Lower leg skin (tissue), 4 donors: ENCODE measurements at regions not wholly inside any gene's neighbourhood (a gene's known extent, or its start where the extent isn't known, plus 50 kb on each side); places are given as distances from the start of the nearest gene placed in this dataset.

Experiments used
- DNase-seq, 2 donors: peaks; one replicate each; pipeline ENCODE4 v3.0.0-alpha.2; 2019; ENCODE audit warnings: low spot score in 2 of 2
- H3K4me3 ChIP-seq: fragments of 200-600 bp; sonication (generic); 2 replicates; pipeline ENCODE4 v1.5.1; 2017; ENCODE audit warnings: mild to moderate bottlenecking, low read depth; ENCODE audit not compliant: poor library complexity, severe bottlenecking
- POLR2A ChIP-seq, 2 donors: fragments of 450-650 bp; IDR thresholded peaks; one replicate each; pipeline ENCODE4 v1.6.1; 2016 to 2017; ENCODE audit warnings: antibody characterized with exemption in 2 of 2, mild to moderate bottlenecking in 1 of 2, moderate library complexity in 1 of 2
- WGBS, 2 donors: methylation state at CpG; one replicate each; pipeline ENCODE4 v1.1.5; 2018; 5-methylcytosine and 5-hydroxymethylcytosine counted together
- intact Hi-C: fragments of 100-400 bp; cut with DNase I; formaldehyde crosslinking; loops from one replicate; pipeline ENCODE4 v1.15.0; 2023; ENCODE audit warnings: low total_unique reads
- TF ChIP-seq, protein P1 (sequence below), 3 donors: fragments of 450-650 bp; IDR thresholded peaks; one replicate each; pipeline ENCODE4 v1.5.1; 2016; ENCODE audit warnings: antibody characterized with exemption in 3 of 3, mild to moderate bottlenecking in 3 of 3, moderate library complexity in 2 of 3

DNA sequence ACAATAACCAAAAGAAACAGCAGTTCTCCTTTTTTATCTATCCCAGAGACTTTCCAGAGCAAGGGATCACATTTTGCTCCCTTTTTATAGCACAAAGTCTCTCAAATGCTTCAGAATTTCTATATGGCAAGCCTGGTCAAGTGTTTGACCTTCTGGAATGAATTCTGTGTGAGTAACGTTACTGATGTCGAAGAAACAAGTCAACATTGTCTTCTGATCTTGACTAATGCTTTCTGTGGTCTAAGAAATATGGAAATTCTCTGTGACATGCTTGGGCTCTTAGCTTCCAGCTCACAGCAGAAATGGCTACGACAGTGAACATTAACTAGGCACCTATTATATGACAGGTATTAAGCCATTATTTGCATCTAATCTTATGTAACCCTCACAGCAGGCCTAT lies 411.7 kb downstream of the CADM1 start:
- no peak for DNase-seq
- intact Hi-C loops = no loop called here
- no peak for TF ChIP-seq POLR2A (IDR thresholded peaks at IDR 0.05)
- TF ChIP-seq, protein P1, sequence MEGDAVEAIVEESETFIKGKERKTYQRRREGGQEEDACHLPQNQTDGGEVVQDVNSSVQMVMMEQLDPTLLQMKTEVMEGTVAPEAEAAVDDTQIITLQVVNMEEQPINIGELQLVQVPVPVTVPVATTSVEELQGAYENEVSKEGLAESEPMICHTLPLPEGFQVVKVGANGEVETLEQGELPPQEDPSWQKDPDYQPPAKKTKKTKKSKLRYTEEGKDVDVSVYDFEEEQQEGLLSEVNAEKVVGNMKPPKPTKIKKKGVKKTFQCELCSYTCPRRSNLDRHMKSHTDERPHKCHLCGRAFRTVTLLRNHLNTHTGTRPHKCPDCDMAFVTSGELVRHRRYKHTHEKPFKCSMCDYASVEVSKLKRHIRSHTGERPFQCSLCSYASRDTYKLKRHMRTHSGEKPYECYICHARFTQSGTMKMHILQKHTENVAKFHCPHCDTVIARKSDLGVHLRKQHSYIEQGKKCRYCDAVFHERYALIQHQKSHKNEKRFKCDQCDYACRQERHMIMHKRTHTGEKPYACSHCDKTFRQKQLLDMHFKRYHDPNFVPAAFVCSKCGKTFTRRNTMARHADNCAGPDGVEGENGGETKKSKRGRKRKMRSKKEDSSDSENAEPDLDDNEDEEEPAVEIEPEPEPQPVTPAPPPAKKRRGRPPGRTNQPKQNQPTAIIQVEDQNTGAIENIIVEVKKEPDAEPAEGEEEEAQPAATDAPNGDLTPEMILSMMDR (IDR thresholded peaks at IDR 0.05) = no peak
- 55 to 60% methylated on average over 3 of the region's 3 CpGs for WGBS, 2 donors
- H3K4me3 ChIP-seq = no peak overlapping the region

DNA sequence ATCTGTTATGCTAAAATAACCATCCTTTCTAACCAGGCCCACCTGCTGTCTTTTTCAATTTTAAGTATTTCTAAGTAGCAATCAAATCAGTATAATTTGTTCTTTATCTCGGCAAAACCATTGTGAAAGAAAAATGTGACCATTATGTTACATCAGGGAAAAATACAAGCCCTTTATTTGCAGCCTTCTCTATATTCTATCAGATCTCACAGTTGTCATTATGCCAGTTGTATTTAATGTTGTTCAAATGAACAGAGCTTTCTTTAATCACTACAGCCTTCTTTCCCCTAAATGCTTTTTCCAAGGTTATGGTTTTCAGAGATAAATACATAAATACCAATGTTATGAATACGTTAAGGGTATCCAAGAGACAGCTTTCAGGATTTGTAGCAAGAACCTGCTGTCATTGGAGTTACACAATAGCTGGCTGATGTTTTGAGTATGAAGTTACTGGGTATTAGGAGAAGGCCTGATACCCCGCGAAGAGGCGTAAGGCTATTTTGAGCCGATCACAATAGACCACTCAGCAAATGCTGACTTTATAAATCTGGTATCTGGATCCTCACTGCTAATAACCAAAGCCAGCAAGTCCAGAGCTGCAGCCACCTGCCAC lies 406.3 kb downstream of the CADM1 start:
- no peak overlapping the region for H3K4me3 ChIP-seq
- no peak for TF ChIP-seq POLR2A (IDR thresholded peaks at IDR 0.05)
- TF ChIP-seq, protein P1 (IDR thresholded peaks at IDR 0.05) = no peak
- intact Hi-C loops = no loop called here
- WGBS, 2 donors = 71 to 75% methylated on average over 6 of the region's 6 CpGs
- DNase-seq = no peak

DNA sequence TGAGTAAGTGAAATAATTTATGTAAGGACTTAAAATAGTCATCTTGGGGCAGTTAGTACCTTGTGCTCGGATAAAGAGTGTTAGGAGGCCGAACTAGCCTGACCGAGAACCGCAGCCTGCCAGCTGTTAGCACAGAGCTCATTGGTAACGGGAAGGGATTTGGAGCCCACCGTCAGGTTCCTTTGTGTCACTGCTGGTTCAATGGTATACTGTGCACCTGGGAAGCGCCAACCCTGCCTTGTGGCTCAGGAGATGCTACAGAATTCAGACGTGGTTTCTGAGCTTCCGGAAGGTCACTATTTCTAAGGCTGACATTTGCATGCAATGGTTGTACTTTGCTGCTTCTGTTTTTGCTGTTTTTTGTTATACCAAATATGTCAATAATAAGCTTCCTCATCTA lies 403.5 kb downstream of the CADM1 start:
- DNase-seq = no peak
- intact Hi-C loops = no loop called here
- 88 to 96% methylated on average over 9 of the region's 9 CpGs for WGBS, 2 donors
- no peak overlapping the region for H3K4me3 ChIP-seq
- TF ChIP-seq POLR2A (IDR thresholded peaks at IDR 0.05) = no peak
- TF ChIP-seq, protein P1 (IDR thresholded peaks at IDR 0.05) = no peak

DNA sequence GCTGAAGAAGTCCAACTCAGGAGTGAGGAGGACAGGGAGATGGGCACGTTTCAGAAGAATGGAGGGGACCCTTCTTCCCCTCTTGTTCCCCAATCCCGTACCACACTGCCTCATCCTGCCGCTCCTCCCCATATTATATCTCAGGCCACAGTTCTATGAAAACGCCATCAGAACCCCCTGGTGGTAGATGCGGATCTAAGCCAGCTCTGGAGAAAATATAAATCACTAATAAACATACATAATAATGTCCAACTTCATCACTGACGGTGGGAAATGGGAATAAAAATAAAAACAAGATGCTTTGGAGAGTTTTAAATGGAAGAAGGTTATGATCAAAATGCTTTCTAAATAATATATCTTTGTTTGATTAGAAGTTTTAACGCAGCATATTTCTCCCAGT lies 400.3 kb downstream of the CADM1 start:
- no peak for TF ChIP-seq POLR2A (IDR thresholded peaks at IDR 0.05)
- TF ChIP-seq, protein P1 (IDR thresholded peaks at IDR 0.05) = no peak
- WGBS, 2 donors = 74 to 81% methylated on average over 7 of the region's 7 CpGs
- no peak for DNase-seq
- H3K4me3 ChIP-seq = no peak overlapping the region
- intact Hi-C loops = no loop called here

DNA sequence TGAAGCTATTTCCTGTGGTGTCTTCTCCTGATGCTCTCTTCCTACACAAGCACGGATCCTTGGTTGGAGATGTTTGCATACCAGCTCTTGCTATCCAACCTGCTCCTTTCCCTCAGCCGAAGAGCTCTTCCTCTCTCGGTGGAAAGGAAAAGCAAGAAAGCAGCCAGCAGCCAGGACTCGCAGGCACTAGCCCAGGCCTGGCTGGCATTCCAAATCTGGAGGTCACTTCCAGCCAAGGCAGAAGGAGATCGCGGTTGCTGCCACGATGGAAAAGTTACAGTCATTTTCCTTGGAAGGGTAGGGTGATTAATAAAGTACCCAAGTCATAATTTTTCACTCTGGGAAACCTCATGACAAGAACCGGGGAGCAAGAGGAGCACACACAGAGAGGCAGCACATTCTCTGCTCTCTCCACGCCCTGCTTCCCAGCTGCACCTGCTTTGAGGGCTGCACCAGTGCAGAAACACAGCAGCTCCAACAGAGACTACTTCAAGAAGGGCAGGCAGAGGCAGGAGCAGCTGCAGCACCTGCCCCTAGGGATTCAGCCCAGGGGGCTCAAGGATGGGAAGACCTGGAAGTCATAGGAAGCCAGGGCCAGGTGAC lies 399.3 kb downstream of the CADM1 start:
- no peak for DNase-seq
- no peak overlapping the region for H3K4me3 ChIP-seq
- intact Hi-C loops = no loop called here
- TF ChIP-seq POLR2A (IDR thresholded peaks at IDR 0.05) = no peak
- TF ChIP-seq, protein P1 (IDR thresholded peaks at IDR 0.05) = no peak
- 34 to 36% methylated on average over 9 of the region's 9 CpGs for whole genome bisulfite sequencing, 2 donors

DNA sequence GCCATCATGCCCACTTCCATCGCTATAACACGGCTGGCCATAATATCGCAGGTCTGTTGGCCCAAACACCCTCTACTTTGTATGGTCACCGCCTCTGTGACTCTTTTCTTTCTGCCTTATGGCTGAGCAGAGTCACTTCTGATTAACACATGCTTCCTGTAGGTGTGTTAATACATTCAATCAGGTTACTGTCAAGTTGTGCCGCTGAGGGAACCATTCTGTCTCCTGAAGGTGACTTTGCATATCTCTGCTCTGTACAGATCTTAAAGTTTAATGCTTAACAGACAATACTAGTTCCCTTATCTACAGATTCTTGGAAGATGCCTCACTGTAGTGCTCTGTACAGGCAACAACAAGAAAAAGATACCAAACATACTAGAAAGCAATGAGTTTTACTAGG lies 393.1 kb downstream of the CADM1 start:
- H3K4me3 ChIP-seq = no peak overlapping the region
- TF ChIP-seq POLR2A (IDR thresholded peaks at IDR 0.05) = no peak
- TF ChIP-seq, protein P1 (IDR thresholded peaks at IDR 0.05) = no peak
- WGBS, 2 donors = 89 to 92% methylated on average over 5 of the region's 5 CpGs
- intact Hi-C loops = no loop called here
- DNase-seq = no peak
